C4-2B (cell line): ENCODE measurements at regions not wholly inside any gene's neighbourhood (a gene's known extent, or its start where the extent isn't known, plus 50 kb on each side); places are given as distances from the start of the nearest gene placed in this dataset.

Experiments used
- ZFX ChIP-seq: fragments of 450-650 bp; IDR thresholded peaks from 2 replicates; pipeline ENCODE4 v1.6.1; 2017
- TF ChIP-seq, protein P1 (sequence below): fragments of 450-650 bp; conservative IDR thresholded peaks from 2 replicates; pipeline ENCODE4 v1.5.1; 2017; ENCODE audit warnings: mild to moderate bottlenecking

- TF ChIP-seq, protein P1, sequence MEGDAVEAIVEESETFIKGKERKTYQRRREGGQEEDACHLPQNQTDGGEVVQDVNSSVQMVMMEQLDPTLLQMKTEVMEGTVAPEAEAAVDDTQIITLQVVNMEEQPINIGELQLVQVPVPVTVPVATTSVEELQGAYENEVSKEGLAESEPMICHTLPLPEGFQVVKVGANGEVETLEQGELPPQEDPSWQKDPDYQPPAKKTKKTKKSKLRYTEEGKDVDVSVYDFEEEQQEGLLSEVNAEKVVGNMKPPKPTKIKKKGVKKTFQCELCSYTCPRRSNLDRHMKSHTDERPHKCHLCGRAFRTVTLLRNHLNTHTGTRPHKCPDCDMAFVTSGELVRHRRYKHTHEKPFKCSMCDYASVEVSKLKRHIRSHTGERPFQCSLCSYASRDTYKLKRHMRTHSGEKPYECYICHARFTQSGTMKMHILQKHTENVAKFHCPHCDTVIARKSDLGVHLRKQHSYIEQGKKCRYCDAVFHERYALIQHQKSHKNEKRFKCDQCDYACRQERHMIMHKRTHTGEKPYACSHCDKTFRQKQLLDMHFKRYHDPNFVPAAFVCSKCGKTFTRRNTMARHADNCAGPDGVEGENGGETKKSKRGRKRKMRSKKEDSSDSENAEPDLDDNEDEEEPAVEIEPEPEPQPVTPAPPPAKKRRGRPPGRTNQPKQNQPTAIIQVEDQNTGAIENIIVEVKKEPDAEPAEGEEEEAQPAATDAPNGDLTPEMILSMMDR = no peak
- no peak for TF ChIP-seq ZFX
Observed at GRCh38 chr14:82431031-82431430, 897.4 kb upstream of the SEL1L start.
